Testis (tissue), 2 donors: ENCODE measurements at regions not wholly inside any gene's neighbourhood (a gene's known extent, or its start where the extent isn't known, plus 50 kb on each side); places are given as distances from the start of the nearest gene placed in this dataset.
"Not testable (repeated sequence)": the region's sequence is repeated elsewhere in the genome, so short reads cannot be mapped to it uniquely, and the experiment has no call there.

ENCODE experiments used
- DNase-seq: peaks from one replicate; pipeline ENCODE4 v3.0.0-alpha.2; 2019
- H3K27ac ChIP-seq, 2 donors: fragments of 200-600 bp; sonication (generic); one replicate each; pipeline ENCODE4 v1.5.1; 2019
- H3K27me3 ChIP-seq: fragments of 200-600 bp; sonication (generic); one replicate; pipeline ENCODE4 v1.5.1; 2019
- H3K36me3 ChIP-seq: fragments of 200-600 bp; sonication (generic); one replicate; pipeline ENCODE4 v1.5.1; 2017; ENCODE audit warnings: low read depth; ENCODE audit errors: missing control alignments
- H3K4me1 ChIP-seq: fragments of 200-600 bp; sonication (generic); one replicate; pipeline ENCODE4 v1.5.1; 2019
- H3K4me3 ChIP-seq, 2 donors: fragments of 200-600 bp; sonication (generic); one replicate each; pipeline ENCODE4 v1.5.1; 2017 to 2019
- H3K9me3 ChIP-seq: fragments of 200-600 bp; sonication (generic); one replicate; pipeline ENCODE4 v1.5.1; 2017
- POLR2A ChIP-seq: fragments of 450-650 bp; IDR thresholded peaks from one replicate; pipeline ENCODE4 v1.6.1; 2017; ENCODE audit warnings: antibody characterized with exemption, mild to moderate bottlenecking, moderate library complexity
- WGBS, 2 donors: methylation state at CpG; one replicate each; pipeline ENCODE4 v1.1.5; 2018; 5-methylcytosine and 5-hydroxymethylcytosine counted together
- intact Hi-C: fragments of 100-400 bp; cut with DNase I; formaldehyde crosslinking; loops from one replicate; pipeline ENCODE4 v1.15.1; 2023; ENCODE audit warnings: low total_unique reads
- TF ChIP-seq, protein P1 (sequence below), 3 experiments: fragments of 450-650 bp in 2 of 3; fragments of 200-600 bp in 1 of 3; sonication (generic) in 1 of 3; IDR thresholded peaks; one replicate each; pipeline ENCODE4 v1.5.1; 2016 to 2019; ENCODE audit warnings: antibody characterized with exemption in 3 of 3, mild to moderate bottlenecking in 2 of 3, moderate library complexity in 1 of 3

DNA sequence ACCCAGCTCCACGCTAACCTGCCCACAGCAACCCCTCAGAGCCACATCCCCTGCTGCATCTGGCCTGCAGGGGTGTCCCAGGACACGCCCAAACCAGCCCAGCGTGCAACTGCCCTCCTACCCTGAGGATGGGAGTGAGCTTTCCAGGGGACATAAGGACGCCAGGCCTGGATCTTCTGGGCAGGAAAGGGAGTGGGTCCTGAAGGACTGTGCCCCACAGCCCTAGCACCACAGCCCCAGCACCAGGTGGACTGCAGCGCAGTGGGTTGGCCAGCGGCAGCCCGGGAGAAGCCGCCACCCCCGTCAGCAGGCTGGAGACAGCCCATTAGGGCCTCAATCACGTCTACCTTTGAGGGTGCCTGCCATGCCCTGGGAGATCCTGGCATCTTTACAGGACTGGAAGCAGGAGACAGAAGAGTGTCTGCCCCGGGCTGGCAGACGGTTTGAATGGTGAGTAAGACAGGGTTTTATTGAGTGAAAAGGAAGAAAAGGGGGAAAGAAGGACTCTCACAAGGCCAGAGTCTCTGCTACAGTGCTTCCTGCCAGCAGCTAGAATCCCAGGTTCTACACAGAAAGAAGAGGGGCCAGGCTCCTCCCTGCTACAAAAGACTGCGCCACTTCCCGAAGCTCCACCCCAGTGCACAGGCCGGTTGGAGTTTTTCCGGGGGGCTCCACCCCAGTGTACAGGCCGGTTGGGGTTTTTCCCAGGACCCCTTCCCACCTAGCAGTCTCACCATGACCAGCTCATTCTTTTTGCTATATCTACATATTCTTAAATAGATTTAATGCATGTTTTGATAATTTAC is 69.8 kb upstream of the KCTD7 start:
- WGBS, 2 donors = 72 to 82% methylated on average over 9 to 17 of the region's 17 CpGs
- Histone ChIP-seq H3K4me1 (peaks cover 12% of the 10 kb centered on the region), H3K36me3 (no peaks in the 10 kb centered on the region), H3K4me3 (no peak overlapping the region), H3K27ac (no peak overlapping the region), H3K9me3 (no peaks in the 10 kb centered on the region), H3K27me3 (no peaks in the 10 kb centered on the region)
- intact Hi-C loops = no loop called here
- TF ChIP-seq, protein P1, sequence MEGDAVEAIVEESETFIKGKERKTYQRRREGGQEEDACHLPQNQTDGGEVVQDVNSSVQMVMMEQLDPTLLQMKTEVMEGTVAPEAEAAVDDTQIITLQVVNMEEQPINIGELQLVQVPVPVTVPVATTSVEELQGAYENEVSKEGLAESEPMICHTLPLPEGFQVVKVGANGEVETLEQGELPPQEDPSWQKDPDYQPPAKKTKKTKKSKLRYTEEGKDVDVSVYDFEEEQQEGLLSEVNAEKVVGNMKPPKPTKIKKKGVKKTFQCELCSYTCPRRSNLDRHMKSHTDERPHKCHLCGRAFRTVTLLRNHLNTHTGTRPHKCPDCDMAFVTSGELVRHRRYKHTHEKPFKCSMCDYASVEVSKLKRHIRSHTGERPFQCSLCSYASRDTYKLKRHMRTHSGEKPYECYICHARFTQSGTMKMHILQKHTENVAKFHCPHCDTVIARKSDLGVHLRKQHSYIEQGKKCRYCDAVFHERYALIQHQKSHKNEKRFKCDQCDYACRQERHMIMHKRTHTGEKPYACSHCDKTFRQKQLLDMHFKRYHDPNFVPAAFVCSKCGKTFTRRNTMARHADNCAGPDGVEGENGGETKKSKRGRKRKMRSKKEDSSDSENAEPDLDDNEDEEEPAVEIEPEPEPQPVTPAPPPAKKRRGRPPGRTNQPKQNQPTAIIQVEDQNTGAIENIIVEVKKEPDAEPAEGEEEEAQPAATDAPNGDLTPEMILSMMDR (IDR thresholded peaks at IDR 0.05) = no peak
- TF ChIP-seq POLR2A = no peak
- no peak for DNase-seq

DNA sequence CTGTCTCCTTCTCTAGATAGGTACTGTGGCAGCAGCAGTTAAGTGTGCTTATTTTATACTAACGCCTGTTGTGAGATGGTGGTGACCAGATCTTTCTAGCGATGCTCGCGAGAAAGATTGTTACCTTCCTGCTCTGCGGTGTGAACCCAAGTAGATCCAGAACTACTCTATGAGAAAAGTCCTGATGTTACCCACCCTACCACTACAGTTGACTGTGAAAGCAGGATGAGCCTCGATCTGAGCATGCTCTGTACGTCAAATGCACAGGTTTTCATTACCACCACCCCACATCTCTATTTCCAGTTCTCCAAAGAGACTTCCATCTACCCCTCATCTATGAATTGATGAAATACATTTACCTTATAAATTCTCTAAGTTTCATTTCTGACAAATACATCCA is 64.6 kb upstream of the KCTD7 start:
- 92 to 93% methylated on average over 7 of the region's 7 CpGs for WGBS, 2 donors
- H3K36me3 ChIP-seq = no peaks in the 10 kb centered on the region

DNA sequence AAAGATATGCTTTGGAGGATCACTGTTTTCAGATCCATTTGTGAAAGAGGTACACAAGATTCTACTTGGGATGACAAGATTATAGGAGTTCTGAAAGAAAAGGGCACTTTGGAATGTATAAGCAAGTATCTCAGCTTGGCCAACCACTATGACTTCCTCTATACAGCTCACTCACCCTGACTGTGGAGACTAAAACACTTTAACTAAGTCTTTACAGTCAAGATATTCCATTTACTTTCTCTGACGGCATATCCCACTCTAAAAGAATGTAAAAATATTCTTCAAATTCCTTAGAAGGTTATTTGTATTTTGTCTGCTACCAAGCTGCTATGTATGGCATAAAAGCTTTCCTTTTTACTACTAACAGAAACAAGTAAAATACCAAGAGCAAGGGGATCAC is 58.5 kb upstream of the KCTD7 start:
- DNase-seq, H3K9me3 ChIP-seq, H3K4me3 ChIP-seq, H3K4me1 ChIP-seq, intact Hi-C loops, H3K27ac ChIP-seq, H3K27me3 ChIP-seq, H3K36me3 ChIP-seq: not testable (repeated sequence)
- 40 to 49% methylated on average over 1 of the region's 1 CpG for WGBS, 2 donors

More for the DNA sequence above, 64.6 kb upstream of the KCTD7 start:
- H3K9me3 ChIP-seq = no peaks in the 10 kb centered on the region
- H3K27me3 ChIP-seq = no peaks in the 10 kb centered on the region
- no peak for DNase-seq
- no peak overlapping the region for H3K27ac ChIP-seq
- no peak overlapping the region for H3K4me3 ChIP-seq
- TF ChIP-seq POLR2A = no peak
- TF ChIP-seq, protein P1 (IDR thresholded peaks at IDR 0.05) = no peak
- peaks cover 9% of the 10 kb centered on the region for H3K4me1 ChIP-seq
- intact Hi-C loops = no loop called here

DNA sequence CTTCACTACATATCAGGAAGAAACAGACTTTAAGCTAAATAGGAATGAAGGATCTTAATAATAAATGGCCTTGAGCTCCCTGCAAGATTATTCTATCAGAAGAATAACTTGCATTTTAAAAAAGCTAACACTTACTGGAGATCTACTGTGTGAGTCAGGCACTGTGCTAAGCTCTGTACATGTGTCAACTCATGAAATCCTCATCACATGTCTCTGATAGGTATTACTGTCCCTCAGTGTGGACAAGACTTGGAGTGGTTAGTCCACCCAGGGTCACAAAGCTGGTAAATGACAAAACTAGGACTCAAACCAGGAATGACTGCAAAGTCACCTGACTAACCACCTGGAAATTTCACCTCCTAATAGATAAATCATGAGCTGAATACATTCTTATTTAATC is 57.1 kb upstream of the KCTD7 start:
- Histone ChIP-seq H3K4me1 (no peaks in the 10 kb centered on the region), H3K4me3 (no peak overlapping the region), H3K9me3 (no peaks in the 10 kb centered on the region), H3K27me3 (no peaks in the 10 kb centered on the region), H3K27ac (no peak overlapping the region), H3K36me3 (no peaks in the 10 kb centered on the region)
- no peak for DNase-seq
- TF ChIP-seq, protein P1 (IDR thresholded peaks at IDR 0.05) = no peak
- no peak for TF ChIP-seq POLR2A
- intact Hi-C loops = no loop called here

DNA sequence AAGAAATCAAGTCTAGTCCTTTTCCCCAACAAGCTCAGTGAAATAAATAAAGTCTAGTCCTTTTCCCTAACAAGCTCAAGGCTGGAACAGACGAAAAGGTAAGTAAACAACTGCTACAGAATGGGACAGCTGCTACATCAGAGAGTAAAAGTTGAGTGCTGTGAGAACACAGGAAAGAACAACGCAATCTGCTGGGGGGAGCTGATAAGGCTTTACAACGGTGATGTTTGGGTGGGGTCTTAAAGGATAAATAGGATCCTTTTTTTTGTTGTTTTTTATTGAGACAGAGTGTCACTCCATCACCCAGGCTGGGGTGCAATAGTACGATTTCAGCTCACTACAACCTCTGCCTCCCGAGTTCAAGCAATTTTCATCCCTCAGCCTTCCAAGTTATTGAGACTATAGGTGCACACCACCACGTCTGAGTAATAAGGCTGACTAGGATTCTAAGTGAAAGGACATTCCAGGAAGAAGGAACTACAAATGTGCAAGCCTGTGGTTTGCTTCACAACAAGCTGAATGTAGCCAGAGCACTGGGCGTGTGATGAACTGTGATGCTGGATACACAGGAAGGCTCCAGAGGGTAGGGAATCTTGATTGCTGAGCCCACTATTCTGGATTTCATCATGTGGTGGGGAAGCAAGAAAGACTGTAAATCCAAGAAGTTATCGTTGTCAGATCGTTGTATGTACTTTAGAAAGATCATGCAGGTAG is 54.7 kb upstream of the KCTD7 start:
- DNase-seq, H3K9me3 ChIP-seq, H3K4me1 ChIP-seq, H3K4me3 ChIP-seq, intact Hi-C loops, H3K27ac ChIP-seq, H3K27me3 ChIP-seq, H3K36me3 ChIP-seq: not testable (repeated sequence)
- WGBS, 2 donors = 82% methylated on average over 9 of the region's 9 CpGs

DNA sequence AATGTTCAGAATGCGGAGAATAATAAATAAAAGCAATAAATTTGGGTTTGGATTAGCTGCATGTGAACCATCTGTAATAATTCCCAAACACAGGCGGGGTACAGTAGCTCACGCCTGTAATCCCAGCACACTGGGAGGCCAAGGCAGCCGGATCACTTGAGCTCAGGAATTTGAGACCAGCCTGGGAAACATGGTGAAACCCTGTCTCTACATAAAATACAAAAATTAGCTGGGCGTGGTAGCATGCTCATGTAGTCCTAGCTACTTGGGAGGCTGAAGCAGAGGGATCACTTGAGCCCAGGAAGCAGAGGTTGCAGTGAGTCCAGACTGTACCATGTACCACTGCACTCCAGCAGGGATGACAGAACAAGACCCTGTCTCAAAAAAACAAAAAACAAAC is 53.9 kb upstream of the KCTD7 start:
- H3K27me3 ChIP-seq, H3K4me3 ChIP-seq, H3K27ac ChIP-seq, H3K4me1 ChIP-seq, DNase-seq, H3K36me3 ChIP-seq, H3K9me3 ChIP-seq, intact Hi-C loops: not testable (repeated sequence)
- 91 to 93% methylated on average over 5 of the region's 5 CpGs for WGBS, 2 donors
